PC-9 (cell line): ENCODE measurements at regions not wholly inside any gene's neighbourhood (a gene's known extent, or its start where the extent isn't known, plus 50 kb on each side); places are given as distances from the start of the nearest gene placed in this dataset.

ENCODE experiments used
- CTCF ChIP-seq: fragments of 200-600 bp; sonication (generic); conservative IDR thresholded peaks from 2 replicates; pipeline ENCODE4 v1.6.1; 2017; ENCODE audit warnings: mixed run types, antibody characterized with exemption, mild to moderate bottlenecking, moderate library complexity
- EZH2 ChIP-seq: fragments of 200-600 bp; sonication (generic); IDR thresholded peaks from 2 replicates; pipeline ENCODE4 v1.8.0; 2017; ENCODE audit warnings: antibody characterized with exemption, low read depth

GRCh38 chr2:118672571-118673158 is 174.8 kb downstream of the EN1 start:
- TF ChIP-seq CTCF (no peak), EZH2 (no peak)
